Liver (tissue), 8 donors: ENCODE measurements at regions not wholly inside any gene's neighbourhood (a gene's known extent, or its start where the extent isn't known, plus 50 kb on each side); places are given as distances from the start of the nearest gene placed in this dataset.

Experiments
- DNase-seq: peaks from one replicate; pipeline ENCODE4 v3.0.0-alpha.2; 2017; ENCODE audit warnings: low spot score
- H3K27ac ChIP-seq, 2 donors: one replicate each; pipeline ENCODE4 v1.7.0; 2013; ENCODE audit warnings: inconsistent platforms in 2 of 2, low read length in 2 of 2, control low read depth in 1 of 2, low read depth in 1 of 2, mild to moderate bottlenecking in 1 of 2
- H3K27me3 ChIP-seq, 4 donors: one replicate each; pipeline versions ENCODE4 v1.6.1 to v1.7.0; 2013; ENCODE audit warnings: low read length in 3 of 4, inconsistent platforms in 1 of 4, mild to moderate bottlenecking in 1 of 4, moderate library complexity in 1 of 4; ENCODE audit not compliant: control insufficient read depth in 4 of 4, insufficient read depth in 4 of 4
- H3K36me3 ChIP-seq, 4 donors: one replicate each; pipeline versions ENCODE4 v1.6.1 to v1.7.0; 2013; ENCODE audit warnings: low read length in 3 of 4, mild to moderate bottlenecking in 3 of 4, low read depth in 1 of 4, moderate library complexity in 1 of 4; ENCODE audit not compliant: control insufficient read depth in 4 of 4, insufficient read depth in 3 of 4
- H3K4me1 ChIP-seq, 4 donors: one replicate each; pipeline versions ENCODE4 v1.6.1 to v1.7.0; 2013; ENCODE audit warnings: low read length in 3 of 4, mild to moderate bottlenecking in 3 of 4, moderate library complexity in 1 of 4; ENCODE audit not compliant: control insufficient read depth in 4 of 4, insufficient read depth in 4 of 4
- H3K4me3 ChIP-seq, 3 donors: one replicate each; pipeline versions ENCODE4 v1.6.1 to v1.7.0; 2013; ENCODE audit warnings: low read length in 3 of 3, control low read depth in 1 of 3, low read depth in 1 of 3, mild to moderate bottlenecking in 1 of 3
- H3K9ac ChIP-seq, 2 donors: one replicate each; pipeline ENCODE4 v1.7.0; 2013; ENCODE audit warnings: low read length in 2 of 2, mild to moderate bottlenecking in 2 of 2, moderate library complexity in 2 of 2, control low read depth in 1 of 2, low read depth in 1 of 2
- H3K9me3 ChIP-seq, 4 donors: one replicate each; pipeline versions ENCODE4 v1.6.1 to v1.7.0; 2013; ENCODE audit warnings: low read length in 3 of 4; ENCODE audit not compliant: control insufficient read depth in 4 of 4
- ATF3 ChIP-seq: IDR thresholded peaks from 2 replicates; pipeline ENCODE4 v1.6.1; 2016; ENCODE audit warnings: antibody characterized with exemption
- CTCF ChIP-seq: fragments of 150-350 bp; IDR thresholded peaks from 2 replicates; pipeline ENCODE4 v1.5.1; 2017; ENCODE audit warnings: improper control_type of control experiment, low read depth, low read length; ENCODE audit not compliant: missing input control
- EGR1 ChIP-seq, 2 donors: IDR thresholded peaks; 2 replicates each; pipeline ENCODE4 v1.6.1; 2016 to 2018; ENCODE audit warnings: antibody characterized with exemption in 2 of 2, low read depth in 2 of 2
- FOXA1 ChIP-seq: IDR thresholded peaks from 2 replicates; pipeline ENCODE4 v1.6.1; 2016; ENCODE audit warnings: antibody characterized with exemption
- FOXA2 ChIP-seq: IDR thresholded peaks from 2 replicates; pipeline ENCODE4 v1.6.1; 2016; ENCODE audit warnings: antibody characterized with exemption
- GABPA ChIP-seq, 2 donors: IDR thresholded peaks in 1 of 2; conservative IDR thresholded peaks in 1 of 2; 2 replicates each; pipeline ENCODE4 v1.6.1; 2016; ENCODE audit warnings: antibody characterized with exemption in 2 of 2, mild to moderate bottlenecking in 1 of 2, moderate library complexity in 1 of 2
- HNF4A ChIP-seq, 2 donors: conservative IDR thresholded peaks; 2 replicates each; pipeline ENCODE4 v1.6.1; 2016; ENCODE audit warnings: antibody characterized with exemption in 2 of 2, mild to moderate bottlenecking in 2 of 2
- HNF4G ChIP-seq: IDR thresholded peaks from 2 replicates; pipeline ENCODE4 v1.6.1; 2016; ENCODE audit warnings: antibody characterized with exemption
- JUND ChIP-seq, 2 donors: IDR thresholded peaks; 2 replicates each; pipeline ENCODE4 v1.6.1; 2016; ENCODE audit warnings: antibody characterized with exemption in 2 of 2
- MAX ChIP-seq: IDR thresholded peaks from 2 replicates; pipeline ENCODE4 v1.6.1; 2016; ENCODE audit warnings: antibody characterized with exemption
- NR2F2 ChIP-seq: IDR thresholded peaks from 2 replicates; pipeline ENCODE4 v1.6.1; 2016; ENCODE audit warnings: antibody characterized with exemption
- RAD21 ChIP-seq, 2 donors: IDR thresholded peaks; 2 replicates each; pipeline ENCODE4 v1.6.1; 2016; ENCODE audit warnings: antibody characterized with exemption in 2 of 2, mild to moderate bottlenecking in 2 of 2
- REST ChIP-seq: IDR thresholded peaks from 2 replicates; pipeline ENCODE4 v1.6.1; 2016; ENCODE audit warnings: antibody characterized with exemption, mild to moderate bottlenecking
- SP1 ChIP-seq: IDR thresholded peaks from 2 replicates; pipeline ENCODE4 v1.6.1; 2018; ENCODE audit warnings: antibody characterized with exemption, mild to moderate bottlenecking
- TAF1 ChIP-seq: conservative IDR thresholded peaks from 2 replicates; pipeline ENCODE4 v1.6.1; 2016; ENCODE audit warnings: antibody characterized with exemption, mild to moderate bottlenecking
- YY1 ChIP-seq: IDR thresholded peaks from 2 replicates; pipeline ENCODE4 v1.6.1; 2016; ENCODE audit warnings: antibody characterized with exemption, mild to moderate bottlenecking
- ZBTB33 ChIP-seq: IDR thresholded peaks from 2 replicates; pipeline ENCODE4 v1.6.1; 2016; ENCODE audit warnings: antibody characterized with exemption
- WGBS: extraction: QIAGEN DNeasy Blood & Tissue Kit; methylation state at CpG from one replicate; pipeline ENCODE4 v1.1.7; 2013; 5-methylcytosine and 5-hydroxymethylcytosine counted together
- donor health status: healthy.
- donor health status: healthy.
- donor health status: healthy.
- donor health status: healthy.
- donor health status: healthy.

- no peaks in the 10 kb centered on the region for H3K36me3 ChIP-seq
- no peak overlapping the region for H3K4me3 ChIP-seq
- H3K9me3 ChIP-seq: peaks cover 0 to 8% (median 0%) of the 10 kb centered on the region in 4 donors
- H3K27me3 ChIP-seq: peaks cover 0 to 2% (median under 1%) of the 10 kb centered on the region in 4 donors
- no peak for DNase-seq
- WGBS: 61% methylated on average over 4 of the region's 4 CpGs
- H3K4me1 ChIP-seq: no peaks in the 10 kb centered on the region
- TF ChIP-seq RAD21 (IDR thresholded peaks at IDR 0.05) (no peak), NR2F2 (no peak), HNF4G (no peak), ATF3 (no peak), EGR1 (IDR thresholded peaks at IDR 0.05; ENCODE audit: low read depth in 2 of 2) (no peak), ZBTB33 (no peak), GABPA (IDR thresholded peaks at IDR 0.05 in 1 of 2, conservative IDR thresholded peaks at IDR 0.05 in 1 of 2) (no peak), CTCF (no peak), FOXA1 (no peak), SP1 (no peak), JUND (IDR thresholded peaks at IDR 0.05) (no peak)
- H3K9ac ChIP-seq: no peak overlapping the region
- no peak overlapping the region for H3K27ac ChIP-seq
Observed at GRCh38 chr20:56867128-56867527, 238.0 kb downstream of the TFAP2C start.

GRCh38 chr20:56868746-56869145 is 239.6 kb downstream of the TFAP2C start:
- H3K27me3 ChIP-seq: peaks cover 0 to 2% (median 0%) of the 10 kb centered on the region in 4 donors
- H3K4me1 ChIP-seq: no peaks in the 10 kb centered on the region
- no peak overlapping the region for H3K27ac ChIP-seq
- WGBS: 72% methylated on average over 4 of the region's 4 CpGs
- TF ChIP-seq NR2F2 (no peak), CTCF (no peak), RAD21 (IDR thresholded peaks at IDR 0.05) (no peak), TAF1 (no peak), HNF4G (no peak), FOXA2 (no peak), GABPA (IDR thresholded peaks at IDR 0.05 in 1 of 2, conservative IDR thresholded peaks at IDR 0.05 in 1 of 2) (no peak), JUND (IDR thresholded peaks at IDR 0.05) (no peak), ZBTB33 (no peak), REST (no peak), EGR1 (IDR thresholded peaks at IDR 0.05; ENCODE audit: low read depth in 2 of 2) (no peak), MAX (no peak), YY1 (no peak), HNF4A (conservative IDR thresholded peaks at IDR 0.05) (no peak)
- peaks cover 0 to 8% (median 0%) of the 10 kb centered on the region in 4 donors for H3K9me3 ChIP-seq
- no peaks in the 10 kb centered on the region for H3K36me3 ChIP-seq
- no peak for DNase-seq
- H3K4me3 ChIP-seq: no peak overlapping the region
- H3K9ac ChIP-seq: no peak overlapping the region
